ENCODE measurements at regions not wholly inside any gene's neighbourhood (a gene's known extent, or its start where the extent isn't known, plus 50 kb on each side); places are given as distances from the start of the nearest gene placed in this dataset.

DNA sequence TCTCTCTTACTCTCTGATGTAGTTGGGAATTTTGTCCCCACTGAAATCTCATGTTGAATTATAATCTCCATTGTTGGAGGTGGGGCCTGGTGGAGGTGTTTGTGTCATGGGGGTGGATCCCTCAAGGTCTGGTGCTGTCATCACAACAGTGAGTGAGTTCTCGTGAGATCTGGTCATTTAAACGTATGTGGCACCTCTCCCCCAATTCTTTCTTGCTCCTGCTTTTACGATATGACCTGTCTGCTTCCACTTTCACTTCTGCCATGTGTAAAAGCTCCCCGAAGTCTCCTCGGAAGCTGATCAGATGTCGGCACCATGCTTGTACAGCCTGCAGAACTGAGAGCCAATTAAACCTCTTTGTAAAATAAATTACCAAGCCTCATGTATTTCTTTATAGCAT lies 337.8 kb upstream of the CDH2 start:
- TF ChIP-seq, protein P1, sequence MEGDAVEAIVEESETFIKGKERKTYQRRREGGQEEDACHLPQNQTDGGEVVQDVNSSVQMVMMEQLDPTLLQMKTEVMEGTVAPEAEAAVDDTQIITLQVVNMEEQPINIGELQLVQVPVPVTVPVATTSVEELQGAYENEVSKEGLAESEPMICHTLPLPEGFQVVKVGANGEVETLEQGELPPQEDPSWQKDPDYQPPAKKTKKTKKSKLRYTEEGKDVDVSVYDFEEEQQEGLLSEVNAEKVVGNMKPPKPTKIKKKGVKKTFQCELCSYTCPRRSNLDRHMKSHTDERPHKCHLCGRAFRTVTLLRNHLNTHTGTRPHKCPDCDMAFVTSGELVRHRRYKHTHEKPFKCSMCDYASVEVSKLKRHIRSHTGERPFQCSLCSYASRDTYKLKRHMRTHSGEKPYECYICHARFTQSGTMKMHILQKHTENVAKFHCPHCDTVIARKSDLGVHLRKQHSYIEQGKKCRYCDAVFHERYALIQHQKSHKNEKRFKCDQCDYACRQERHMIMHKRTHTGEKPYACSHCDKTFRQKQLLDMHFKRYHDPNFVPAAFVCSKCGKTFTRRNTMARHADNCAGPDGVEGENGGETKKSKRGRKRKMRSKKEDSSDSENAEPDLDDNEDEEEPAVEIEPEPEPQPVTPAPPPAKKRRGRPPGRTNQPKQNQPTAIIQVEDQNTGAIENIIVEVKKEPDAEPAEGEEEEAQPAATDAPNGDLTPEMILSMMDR (IDR thresholded peaks at IDR 0.05): no peak
- TF ChIP-seq POLR2A (IDR thresholded peaks at IDR 0.05): no peak

Data from body of pancreas (tissue), 4 donors.